A549 (cell line): ENCODE measurements at regions not wholly inside any gene's neighbourhood (a gene's known extent, or its start where the extent isn't known, plus 50 kb on each side); places are given as distances from the start of the nearest gene placed in this dataset.
"Not testable (repeated sequence)": the region's sequence is repeated elsewhere in the genome, so short reads cannot be mapped to it uniquely, and the experiment has no call there.

Experiments
- ATAC-seq, 2 experiments: fragments of 200-7000 bp in 1 of 2; fragments of >200 bp in 1 of 2; cut with Nextera tagmentation in 1 of 2; cut with Tn5 transposase in 1 of 2; 3 replicates each; pipeline versions ENCODE4 v1.8.0 to v1.9.1; 2018 to 2020; ENCODE audit warnings: mild to moderate bottlenecking in 1 of 2, moderate library complexity in 1 of 2
- CTCF ChIA-PET: fragments of 300-600 bp; sonication (Branson Sonifier 250); formaldehyde crosslinking; extraction: SDS; loops from one replicate; lab custom pipeline; 2021; ENCODE audit warnings: antibody characterized with exemption, inconsistent platforms; lab: Yijun Ruan, JAX
- POLR2A ChIA-PET: fragments of 350-600 bp; formaldehyde crosslinking; extraction: SDS; loops from one replicate; lab custom pipeline; 2021; ENCODE audit warnings: antibody characterized with exemption, inconsistent platforms; lab: Yijun Ruan, JAX
- DNase-seq, 2 experiments: peaks; one replicate each; pipeline versions ENCODE4 v3.0.0 to v3.0.0-alpha.2; 2011 to 2016; ENCODE audit warnings: low read depth in 1 of 2, low spot score in 1 of 2
- FAIRE-seq: peaks from 2 replicates; lab custom pipeline; 2011; peaks lifted over from hg19 to GRCh38; lab: Jason Lieb, UNC
- H3K27ac ChIP-seq, 2 experiments: fragments of >200 bp; sonication (Bioruptor Twin); formaldehyde crosslinking; 3 replicates each; pipeline ENCODE4 v1.5.1; 2016 to 2017
- H3K4me1 ChIP-seq: fragments of >200 bp; sonication (Bioruptor Twin); formaldehyde crosslinking; 3 replicates; pipeline ENCODE4 v1.6.1; 2016
- H3K4me2 ChIP-seq: fragments of >200 bp; sonication (Bioruptor Twin); formaldehyde crosslinking; 3 replicates; pipeline ENCODE4 v1.6.1; 2016
- H3K4me3 ChIP-seq: fragments of >200 bp; sonication (Bioruptor Twin); formaldehyde crosslinking; 3 replicates; pipeline ENCODE4 v1.5.1; 2016
- H3K9me3 ChIP-seq: fragments of >200 bp; sonication (Bioruptor Twin); formaldehyde crosslinking; 3 replicates; pipeline ENCODE4 v1.6.1; 2016
- WGBS: methylation state at CpG from one replicate; pipeline ENCODE4 v1.1.6; 2017; ENCODE audit errors: missing lambda C conversion rate; 5-methylcytosine and 5-hydroxymethylcytosine counted together

DNA sequence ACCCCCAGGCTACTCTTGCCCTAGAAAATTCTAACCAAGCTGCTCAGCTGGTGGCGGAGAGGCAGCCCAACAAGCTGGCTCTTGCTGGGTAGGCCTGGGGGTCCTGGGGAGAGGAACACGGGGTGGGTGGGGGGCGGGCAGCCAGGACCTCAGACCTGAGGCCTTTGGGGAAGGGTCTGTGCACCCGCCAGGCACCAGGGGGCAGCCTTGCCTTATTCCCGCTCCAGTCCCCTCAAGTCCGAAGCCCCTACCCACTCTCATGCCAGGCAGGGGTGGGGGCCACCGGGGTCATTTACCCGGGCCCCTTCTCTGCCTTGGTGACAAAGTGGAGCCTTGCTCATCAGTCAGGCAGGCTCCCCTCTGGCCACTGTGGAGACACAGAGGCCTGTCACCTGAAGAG, 515.1 kb downstream of the TP53TG3F start:
- H3K4me2 ChIP-seq, H3K9me3 ChIP-seq, DNase-seq, CTCF ChIA-PET, H3K27ac ChIP-seq, H3K4me1 ChIP-seq, POLR2A ChIA-PET, ATAC-seq, FAIRE-seq, H3K4me3 ChIP-seq: not testable (repeated sequence)
- no CpG with 5 or more reads among the region's 8 CpGs for WGBS

DNA sequence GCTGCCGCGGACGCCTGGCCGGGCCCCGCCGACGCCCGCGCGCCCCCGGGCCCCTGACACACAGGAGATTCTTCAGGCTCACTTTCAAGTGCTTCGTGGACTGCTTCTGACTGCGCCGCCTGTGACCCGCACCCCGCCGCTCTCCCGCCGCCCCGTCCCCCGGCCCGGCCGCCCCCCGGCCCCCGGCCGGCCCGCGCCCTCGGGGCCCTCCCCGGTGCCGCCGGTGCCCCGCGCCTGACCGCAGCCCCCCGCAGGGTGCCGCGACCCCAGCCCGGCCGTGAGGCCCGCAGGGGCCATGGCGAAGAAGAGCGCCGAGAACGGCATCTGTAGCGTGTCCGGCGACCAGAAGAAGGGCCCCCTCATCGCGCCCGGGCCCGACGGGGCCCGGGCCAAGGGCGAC, 516.3 kb downstream of the TP53TG3F start:
- WGBS, result no CpG with 5 or more reads among the region's 55 CpGs
- H3K9me3 ChIP-seq, CTCF ChIA-PET, H3K4me1 ChIP-seq, ATAC-seq, H3K4me2 ChIP-seq, POLR2A ChIA-PET, H3K27ac ChIP-seq, H3K4me3 ChIP-seq, DNase-seq, FAIRE-seq: not testable (repeated sequence)

DNA sequence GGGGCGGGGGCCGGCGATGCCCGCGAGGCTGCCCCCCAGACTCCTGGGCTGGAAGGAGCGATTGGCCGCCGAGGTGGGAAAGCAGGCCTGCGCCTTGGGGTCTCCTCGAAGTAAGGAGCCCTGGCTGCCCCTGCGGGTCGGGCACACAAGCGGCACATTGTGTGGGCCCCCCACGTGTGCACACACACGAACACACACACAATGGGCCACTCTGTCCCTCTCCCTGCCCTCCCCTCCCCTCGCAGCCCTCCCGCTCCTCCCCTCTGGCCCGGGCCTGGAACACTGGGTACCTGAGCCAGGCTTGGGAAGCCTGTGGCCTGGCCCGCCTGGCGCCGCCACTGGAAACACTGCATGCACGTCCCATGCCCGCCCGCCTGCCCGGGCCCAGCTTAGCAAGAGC, 517.1 kb downstream of the TP53TG3F start:
- WGBS, result 90% methylated on average over 12 of the region's 25 CpGs
- H3K4me1 ChIP-seq, H3K9me3 ChIP-seq, POLR2A ChIA-PET, DNase-seq, ATAC-seq, H3K4me2 ChIP-seq, H3K27ac ChIP-seq, H3K4me3 ChIP-seq, FAIRE-seq, CTCF ChIA-PET: not testable (repeated sequence)

GRCh38 chr16:33978784-33979183, 519.4 kb downstream of the TP53TG3F start:
- POLR2A ChIA-PET, FAIRE-seq, ATAC-seq, H3K27ac ChIP-seq, CTCF ChIA-PET, H3K4me3 ChIP-seq, H3K9me3 ChIP-seq, H3K4me2 ChIP-seq, H3K4me1 ChIP-seq, DNase-seq: not testable (repeated sequence)
- no CpG with 5 or more reads among the region's 6 CpGs for WGBS

GRCh38 chr16:33979613-33980012, 520.2 kb downstream of the TP53TG3F start:
- CTCF ChIA-PET, H3K27ac ChIP-seq, H3K4me2 ChIP-seq, DNase-seq, H3K4me1 ChIP-seq, H3K4me3 ChIP-seq, FAIRE-seq, ATAC-seq, POLR2A ChIA-PET, H3K9me3 ChIP-seq: not testable (repeated sequence)
- no CpG with 5 or more reads among the region's 3 CpGs for WGBS

- ATAC-seq, H3K27ac ChIP-seq, H3K4me1 ChIP-seq, FAIRE-seq, POLR2A ChIA-PET, CTCF ChIA-PET, DNase-seq, H3K9me3 ChIP-seq, H3K4me2 ChIP-seq, H3K4me3 ChIP-seq: not testable (repeated sequence)
- no CpG with 5 or more reads among the region's 8 CpGs for WGBS
Observed at GRCh38 chr16:33980736-33981135, 521.3 kb downstream of the TP53TG3F start.

GRCh38 chr16:33984428-33984827, 525.0 kb downstream of the TP53TG3F start:
- H3K4me2 ChIP-seq, POLR2A ChIA-PET, H3K4me3 ChIP-seq, CTCF ChIA-PET, FAIRE-seq, ATAC-seq, H3K27ac ChIP-seq, DNase-seq, H3K9me3 ChIP-seq, H3K4me1 ChIP-seq: not testable (repeated sequence)
- no CpG with 5 or more reads among the region's 5 CpGs for WGBS

- DNase-seq, H3K4me1 ChIP-seq, H3K9me3 ChIP-seq, FAIRE-seq, H3K4me3 ChIP-seq, ATAC-seq, H3K27ac ChIP-seq, H3K4me2 ChIP-seq, POLR2A ChIA-PET, CTCF ChIA-PET: not testable (repeated sequence)
- 39% methylated on average over 6 of the region's 8 CpGs for WGBS
Observed at GRCh38 chr16:33986521-33986920, 527.1 kb downstream of the TP53TG3F start.

- H3K4me1 ChIP-seq, CTCF ChIA-PET, ATAC-seq, H3K27ac ChIP-seq, DNase-seq, POLR2A ChIA-PET, H3K9me3 ChIP-seq, H3K4me3 ChIP-seq, FAIRE-seq, H3K4me2 ChIP-seq: not testable (repeated sequence)
- no CpG with 5 or more reads among the region's 13 CpGs for WGBS
Observed at GRCh38 chr16:33987348-33987963, 528.0 kb downstream of the TP53TG3F start.

DNA sequence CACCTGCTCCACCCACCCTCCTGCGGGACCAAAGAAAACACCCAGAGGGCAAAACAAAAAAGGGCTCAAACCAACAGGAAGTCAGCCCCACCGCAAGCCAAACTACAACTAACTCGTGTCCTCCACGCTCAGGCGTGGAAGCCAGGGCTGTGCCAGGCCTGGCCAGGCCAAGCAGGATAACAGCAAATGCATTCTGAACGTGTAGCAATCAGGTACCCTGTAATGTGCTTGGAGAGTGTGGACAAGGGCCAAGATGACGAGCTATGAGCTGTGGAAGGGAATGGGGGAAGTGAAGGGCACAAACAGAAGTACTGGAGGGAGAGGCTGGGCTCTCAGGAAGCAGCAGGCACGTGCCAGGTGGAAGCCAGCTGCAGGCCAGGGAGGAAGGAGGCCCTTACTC, 528.6 kb downstream of the TP53TG3F start:
- POLR2A ChIA-PET, DNase-seq, FAIRE-seq, H3K4me2 ChIP-seq, CTCF ChIA-PET, H3K9me3 ChIP-seq, H3K4me3 ChIP-seq, ATAC-seq, H3K4me1 ChIP-seq, H3K27ac ChIP-seq: not testable (repeated sequence)
- WGBS, result no CpG with 5 or more reads among the region's 8 CpGs

DNA sequence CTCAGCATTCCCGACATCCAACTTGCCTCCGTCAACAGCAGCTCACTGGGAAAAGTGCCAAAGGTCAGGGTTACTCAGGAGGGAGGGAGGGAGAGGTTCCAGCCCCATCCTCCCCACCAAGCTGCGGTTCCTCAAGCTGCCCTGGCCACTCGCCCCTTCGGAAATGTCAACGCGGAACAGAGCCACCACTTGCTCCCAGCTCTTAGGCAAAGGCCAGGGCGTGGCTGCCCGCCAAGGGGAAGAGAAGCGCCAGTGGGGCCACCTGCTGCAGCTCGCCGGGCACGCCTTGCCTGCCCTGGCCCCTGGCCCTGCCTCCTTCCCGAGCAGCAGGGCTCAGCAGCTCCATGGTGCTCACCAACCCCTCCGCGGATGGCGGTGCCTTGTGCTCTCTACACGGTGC, 531.1 kb downstream of the TP53TG3F start:
- H3K4me1 ChIP-seq, H3K4me3 ChIP-seq, H3K27ac ChIP-seq, H3K4me2 ChIP-seq, H3K9me3 ChIP-seq, DNase-seq, FAIRE-seq, ATAC-seq, CTCF ChIA-PET, POLR2A ChIA-PET: not testable (repeated sequence)
- WGBS, result no CpG with 5 or more reads among the region's 18 CpGs
